ENCODE measurements at regions not wholly inside any gene's neighbourhood (a gene's known extent, or its start where the extent isn't known, plus 50 kb on each side); places are given as distances from the start of the nearest gene placed in this dataset.

GRCh38 chr11:80855426-80855825 is 1414.6 kb upstream of the TENM4 start:
- POLR2A ChIA-PET = no interaction called here
- no peaks in the 10 kb centered on the region for H4K20me1 ChIP-seq (ENCODE audit: insufficient read depth, low read length)

More at GRCh38 chr11:80855426-80855825, 1414.6 kb upstream of the TENM4 start:
- no peak for TF ChIP-seq PRDM4 (CRISPR knock-in tag; IDR thresholded peaks at IDR 0.05; ENCODE audit: borderline replicate concordance)
- no peak for TF ChIP-seq JARID2 (CRISPR knock-in tag; IDR thresholded peaks at IDR 0.05; ENCODE audit: insufficient replicate concordance)
- no peak for TF ChIP-seq ESRRA (CRISPR knock-in tag; IDR thresholded peaks at IDR 0.05; ENCODE audit: low read depth)
- no peak for TF ChIP-seq KMT2B (CRISPR knock-in tag; IDR thresholded peaks at IDR 0.05)
- TF ChIP-seq FOXK2 (IDR thresholded peaks at IDR 0.05) = no peak
- no peak for TF ChIP-seq ZBTB49 (CRISPR knock-in tag; IDR thresholded peaks at IDR 0.05; ENCODE audit: borderline replicate concordance)
- TF ChIP-seq, protein P1, sequence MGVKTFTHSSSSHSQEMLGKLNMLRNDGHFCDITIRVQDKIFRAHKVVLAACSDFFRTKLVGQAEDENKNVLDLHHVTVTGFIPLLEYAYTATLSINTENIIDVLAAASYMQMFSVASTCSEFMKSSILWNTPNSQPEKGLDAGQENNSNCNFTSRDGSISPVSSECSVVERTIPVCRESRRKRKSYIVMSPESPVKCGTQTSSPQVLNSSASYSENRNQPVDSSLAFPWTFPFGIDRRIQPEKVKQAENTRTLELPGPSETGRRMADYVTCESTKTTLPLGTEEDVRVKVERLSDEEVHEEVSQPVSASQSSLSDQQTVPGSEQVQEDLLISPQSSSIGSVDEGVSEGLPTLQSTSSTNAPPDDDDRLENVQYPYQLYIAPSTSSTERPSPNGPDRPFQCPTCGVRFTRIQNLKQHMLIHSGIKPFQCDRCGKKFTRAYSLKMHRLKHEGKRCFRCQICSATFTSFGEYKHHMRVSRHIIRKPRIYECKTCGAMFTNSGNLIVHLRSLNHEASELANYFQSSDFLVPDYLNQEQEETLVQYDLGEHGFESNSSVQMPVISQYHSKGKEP (CRISPR knock-in tag; IDR thresholded peaks at IDR 0.05) = no peak
- no peak for TF ChIP-seq ZNF510 (CRISPR knock-in tag; IDR thresholded peaks at IDR 0.05; ENCODE audit: low read depth)
- no peak for TF ChIP-seq ZNF143 (CRISPR knock-in tag; IDR thresholded peaks at IDR 0.05)
- TF ChIP-seq HDAC6 (IDR thresholded peaks at IDR 0.05; ENCODE audit: low read depth, low read length) = no peak
- TF ChIP-seq PAX8 (CRISPR knock-in tag; IDR thresholded peaks at IDR 0.05; ENCODE audit: borderline replicate concordance) = no peak
- no peak for TF ChIP-seq ZNF224 (CRISPR knock-in tag; IDR thresholded peaks at IDR 0.05)
- TF ChIP-seq MXD4 (CRISPR knock-in tag; IDR thresholded peaks at IDR 0.05) = no peak
- no peak overlapping the region for H3K4me2 ChIP-seq (ENCODE audit: low read depth, low read length)
- no peaks in the 10 kb centered on the region for H3K9me3 ChIP-seq (ENCODE audit: low read length)
- no peaks in the 10 kb centered on the region for H3K27me3 ChIP-seq (ENCODE audit: control insufficient read depth in 1 of 2, insufficient read depth in 2 of 2, low read length in 2 of 2)
- H3K36me3 ChIP-seq (replicated peaks in 1 of 2; ENCODE audit: control insufficient read depth in 1 of 2, insufficient read depth in 2 of 2, low read length in 2 of 2) = no peaks in the 10 kb centered on the region
- BruUV-seq (replicated peaks) = no TSS peak
- H3K4me1 ChIP-seq (ENCODE audit: insufficient read depth, low read length) = no peaks in the 10 kb centered on the region
- no peak overlapping the region for H2AFZ ChIP-seq (ENCODE audit: low read length)
- in situ Hi-C loops (cut with HindIII; ENCODE audit: extremely low pct_ligation_motif_present, low pct_unique_long_range_greater_than_20kb) (no loop called here), intact Hi-C loops (cut with micrococcal nuclease; ENCODE audit: unreplicated experiment) (no loop called here)
- no peak overlapping the region for H3K4me3 ChIP-seq (replicated peaks in 1 of 3; ENCODE audit: insufficient read depth in 1 of 3, low read depth in 2 of 3, low read length in 3 of 3)
- ATAC-seq (no peak), FAIRE-seq (no peak), DNase-seq (ENCODE audit: low spot score) (no peak)
- CTCF ChIA-PET (ENCODE audit: low intra/inter-chr PET ratio, low total read pairs) = no interaction called here
- no peak overlapping the region for H3K27ac ChIP-seq (ENCODE audit: extremely low read length, insufficient read depth, low read length)
- 5% methylated on average over 4 of the region's 4 CpGs for WGBS (ENCODE audit: low lambda C conversion rate)
- H3K9ac ChIP-seq (ENCODE audit: insufficient read depth, low read depth, low read length) = no peak overlapping the region
- H3K79me2 ChIP-seq (ENCODE audit: insufficient read depth, low read length) = no peaks in the 10 kb centered on the region
